22Rv1 (cell line): ENCODE measurements at regions not wholly inside any gene's neighbourhood (a gene's known extent, or its start where the extent isn't known, plus 50 kb on each side); places are given as distances from the start of the nearest gene placed in this dataset.
"Not testable (repeated sequence)": the region's sequence is repeated elsewhere in the genome, so short reads cannot be mapped to it uniquely, and the experiment has no call there.

Source experiments
- CTCF ChIP-seq: fragments of 450-650 bp; IDR thresholded peaks from 2 replicates; pipeline ENCODE4 v1.5.1; 2017; ENCODE audit warnings: mild to moderate bottlenecking
- ZFX ChIP-seq: fragments of 450-650 bp; IDR thresholded peaks from 2 replicates; pipeline ENCODE4 v1.6.1; 2017; ENCODE audit warnings: antibody characterized with exemption, borderline replicate concordance

- not testable (repeated sequence) for TF ChIP-seq CTCF, ZFX
These were observed 82.9 kb upstream of the VKORC1L1 start for GRCh38 chr7:65789943-65790342.
